GM21423 (cell line): ENCODE measurements at regions not wholly inside any gene's neighbourhood (a gene's known extent, or its start where the extent isn't known, plus 50 kb on each side); places are given as distances from the start of the nearest gene placed in this dataset.

Source experiments
- ATAC-seq: cut with Tn5 transposase; IDR thresholded peaks from one replicate; pipeline ENCODE4 v1.9.1; 2021; ENCODE audit warnings: mild to moderate bottlenecking, moderate library complexity; ENCODE audit not compliant: unreplicated experiment

GRCh38 chr7:98679741-98680140 lies 62.7 kb downstream of the NPTX2 start:
- no peak for ATAC-seq

GRCh38 chr7:98681511-98681910 lies 64.4 kb downstream of the NPTX2 start:
- ATAC-seq: no peak

GRCh38 chr7:98681951-98682350 lies 64.9 kb downstream of the NPTX2 start:
- ATAC-seq: no peak

GRCh38 chr7:98683514-98683913 lies 66.4 kb downstream of the NPTX2 start:
- no peak for ATAC-seq

- no peak for ATAC-seq
Observed at GRCh38 chr7:98685541-98685940, 68.5 kb downstream of the NPTX2 start.

- no peak for ATAC-seq
Observed at GRCh38 chr7:98686466-98687080, 69.5 kb downstream of the NPTX2 start.

- ATAC-seq: no peak
Observed at GRCh38 chr7:98687111-98687751, 70.1 kb downstream of the NPTX2 start.

GRCh38 chr7:98691619-98692018 lies 74.5 kb downstream of the NPTX2 start:
- ATAC-seq: no peak

- no peak for ATAC-seq
Observed at GRCh38 chr7:98697083-98697482, 80.0 kb downstream of the NPTX2 start.

- no peak for ATAC-seq
Observed at GRCh38 chr7:98697485-98698240, 80.6 kb downstream of the NPTX2 start.

- no peak for ATAC-seq
Observed at GRCh38 chr7:98698976-98699375, 81.9 kb downstream of the NPTX2 start.

GRCh38 chr7:98700533-98700932 lies 83.4 kb downstream of the NPTX2 start:
- ATAC-seq: no peak

GRCh38 chr7:98701372-98701771 lies 84.3 kb downstream of the NPTX2 start:
- no peak for ATAC-seq

- no peak for ATAC-seq
Observed at GRCh38 chr7:98702021-98702420, 84.9 kb downstream of the NPTX2 start.

- no peak for ATAC-seq
Observed at GRCh38 chr7:98703916-98704315, 86.8 kb downstream of the NPTX2 start.

- no peak for ATAC-seq
Observed at GRCh38 chr7:98705626-98706025, 88.5 kb downstream of the NPTX2 start.

- no peak for ATAC-seq
Observed at GRCh38 chr7:98707076-98707475, 90.0 kb downstream of the NPTX2 start.

GRCh38 chr7:98711945-98712344 lies 94.9 kb downstream of the NPTX2 start:
- no peak for ATAC-seq

GRCh38 chr7:98713165-98713810 lies 96.2 kb downstream of the NPTX2 start:
- ATAC-seq: no peak

GRCh38 chr7:98719396-98719795 lies 102.3 kb downstream of the NPTX2 start:
- no peak for ATAC-seq

GRCh38 chr7:98722402-98722801 lies 105.3 kb downstream of the NPTX2 start:
- ATAC-seq: no peak

- ATAC-seq: no peak
Observed at GRCh38 chr7:98724591-98724990, 107.5 kb downstream of the NPTX2 start.
